C4-2B (cell line): ENCODE measurements at regions not wholly inside any gene's neighbourhood (a gene's known extent, or its start where the extent isn't known, plus 50 kb on each side); places are given as distances from the start of the nearest gene placed in this dataset.

Experiments used
- ZFX ChIP-seq: fragments of 450-650 bp; IDR thresholded peaks from 2 replicates; pipeline ENCODE4 v1.6.1; 2017
- TF ChIP-seq, protein P1 (sequence below): fragments of 450-650 bp; conservative IDR thresholded peaks from 2 replicates; pipeline ENCODE4 v1.5.1; 2017; ENCODE audit warnings: mild to moderate bottlenecking

DNA sequence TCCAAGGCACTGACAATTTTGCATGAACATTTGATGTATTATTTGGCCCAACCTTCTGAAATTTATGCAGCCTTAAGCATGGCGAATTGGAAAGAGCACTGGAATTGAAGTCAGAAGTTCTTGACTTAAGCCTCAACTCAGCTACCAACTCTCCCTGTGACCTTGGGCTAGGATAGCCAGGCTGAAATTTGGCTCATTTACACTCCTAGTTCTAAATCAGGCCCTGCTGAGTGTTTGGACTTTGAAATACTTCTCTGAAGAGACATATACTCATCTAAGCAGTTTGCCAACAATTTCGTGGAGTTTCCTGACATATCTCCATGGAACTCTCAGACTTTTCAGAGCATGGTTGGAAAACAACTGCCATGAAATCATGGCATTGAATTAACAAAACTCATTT, 489.6 kb upstream of the PIK3C3 start:
- TF ChIP-seq, protein P1, sequence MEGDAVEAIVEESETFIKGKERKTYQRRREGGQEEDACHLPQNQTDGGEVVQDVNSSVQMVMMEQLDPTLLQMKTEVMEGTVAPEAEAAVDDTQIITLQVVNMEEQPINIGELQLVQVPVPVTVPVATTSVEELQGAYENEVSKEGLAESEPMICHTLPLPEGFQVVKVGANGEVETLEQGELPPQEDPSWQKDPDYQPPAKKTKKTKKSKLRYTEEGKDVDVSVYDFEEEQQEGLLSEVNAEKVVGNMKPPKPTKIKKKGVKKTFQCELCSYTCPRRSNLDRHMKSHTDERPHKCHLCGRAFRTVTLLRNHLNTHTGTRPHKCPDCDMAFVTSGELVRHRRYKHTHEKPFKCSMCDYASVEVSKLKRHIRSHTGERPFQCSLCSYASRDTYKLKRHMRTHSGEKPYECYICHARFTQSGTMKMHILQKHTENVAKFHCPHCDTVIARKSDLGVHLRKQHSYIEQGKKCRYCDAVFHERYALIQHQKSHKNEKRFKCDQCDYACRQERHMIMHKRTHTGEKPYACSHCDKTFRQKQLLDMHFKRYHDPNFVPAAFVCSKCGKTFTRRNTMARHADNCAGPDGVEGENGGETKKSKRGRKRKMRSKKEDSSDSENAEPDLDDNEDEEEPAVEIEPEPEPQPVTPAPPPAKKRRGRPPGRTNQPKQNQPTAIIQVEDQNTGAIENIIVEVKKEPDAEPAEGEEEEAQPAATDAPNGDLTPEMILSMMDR, result no peak
- no peak for TF ChIP-seq ZFX
